AG09309 (cell line): ENCODE measurements at regions not wholly inside any gene's neighbourhood (a gene's known extent, or its start where the extent isn't known, plus 50 kb on each side); places are given as distances from the start of the nearest gene placed in this dataset.

Experiments
- DNase-seq: peaks from one replicate; pipeline ENCODE4 v3.0.0-alpha.2; 2010; ENCODE audit warnings: low read depth
- H3K4me3 ChIP-seq: 2 replicates; pipeline ENCODE4 v1.5.1; 2011; ENCODE audit warnings: mild to moderate bottlenecking, low read depth, low read length, moderate library complexity; ENCODE audit not compliant: control insufficient read depth
- TF ChIP-seq, protein P1 (sequence below): IDR thresholded peaks from 2 replicates; pipeline ENCODE4 v1.5.1; 2011; ENCODE audit warnings: mild to moderate bottlenecking, low read depth, low read length, inconsistent platforms; ENCODE audit not compliant: insufficient read depth, control insufficient read depth; ENCODE audit errors: missing control alignments

DNA sequence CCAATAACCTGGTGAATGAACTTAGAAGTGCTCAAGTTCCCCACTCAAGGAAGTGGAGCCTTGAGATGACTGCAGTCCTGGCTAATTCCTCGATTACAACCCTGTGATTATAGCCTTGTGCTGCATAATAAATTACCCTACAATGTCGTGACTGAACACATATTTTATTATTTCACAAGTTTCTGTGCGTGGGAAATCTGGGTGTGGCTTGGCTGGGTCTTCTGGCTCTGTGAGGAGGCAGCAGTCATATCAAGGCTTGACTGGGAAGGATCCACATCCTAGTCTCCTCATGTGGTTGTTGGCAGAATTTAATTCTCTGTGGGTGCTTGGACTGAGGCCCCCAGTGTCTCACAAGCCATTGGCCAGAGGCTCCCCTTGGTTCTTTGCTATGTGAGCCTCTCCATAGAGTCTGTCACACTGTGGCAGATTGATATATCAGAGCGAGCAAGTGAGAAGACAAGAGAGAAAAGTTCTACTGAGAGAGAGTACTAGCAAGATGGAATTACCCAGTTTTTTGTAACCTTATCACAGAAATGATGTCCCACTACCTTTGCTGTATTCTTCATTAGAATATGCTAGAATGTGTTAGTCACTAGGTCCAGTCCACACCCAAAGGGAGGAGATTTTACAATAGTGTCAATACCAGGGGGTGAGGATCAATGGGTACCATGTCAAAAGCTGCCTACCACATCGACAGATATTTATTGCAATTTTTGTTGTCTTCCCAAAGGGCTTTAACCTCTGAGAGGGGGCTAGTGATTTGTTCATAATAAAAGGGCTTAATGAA lies 102.8 kb upstream of the TBC1D5 start:
- DNase-seq = no peak
- H3K4me3 ChIP-seq = no peak overlapping the region
- TF ChIP-seq, protein P1, sequence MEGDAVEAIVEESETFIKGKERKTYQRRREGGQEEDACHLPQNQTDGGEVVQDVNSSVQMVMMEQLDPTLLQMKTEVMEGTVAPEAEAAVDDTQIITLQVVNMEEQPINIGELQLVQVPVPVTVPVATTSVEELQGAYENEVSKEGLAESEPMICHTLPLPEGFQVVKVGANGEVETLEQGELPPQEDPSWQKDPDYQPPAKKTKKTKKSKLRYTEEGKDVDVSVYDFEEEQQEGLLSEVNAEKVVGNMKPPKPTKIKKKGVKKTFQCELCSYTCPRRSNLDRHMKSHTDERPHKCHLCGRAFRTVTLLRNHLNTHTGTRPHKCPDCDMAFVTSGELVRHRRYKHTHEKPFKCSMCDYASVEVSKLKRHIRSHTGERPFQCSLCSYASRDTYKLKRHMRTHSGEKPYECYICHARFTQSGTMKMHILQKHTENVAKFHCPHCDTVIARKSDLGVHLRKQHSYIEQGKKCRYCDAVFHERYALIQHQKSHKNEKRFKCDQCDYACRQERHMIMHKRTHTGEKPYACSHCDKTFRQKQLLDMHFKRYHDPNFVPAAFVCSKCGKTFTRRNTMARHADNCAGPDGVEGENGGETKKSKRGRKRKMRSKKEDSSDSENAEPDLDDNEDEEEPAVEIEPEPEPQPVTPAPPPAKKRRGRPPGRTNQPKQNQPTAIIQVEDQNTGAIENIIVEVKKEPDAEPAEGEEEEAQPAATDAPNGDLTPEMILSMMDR = no peak

DNA sequence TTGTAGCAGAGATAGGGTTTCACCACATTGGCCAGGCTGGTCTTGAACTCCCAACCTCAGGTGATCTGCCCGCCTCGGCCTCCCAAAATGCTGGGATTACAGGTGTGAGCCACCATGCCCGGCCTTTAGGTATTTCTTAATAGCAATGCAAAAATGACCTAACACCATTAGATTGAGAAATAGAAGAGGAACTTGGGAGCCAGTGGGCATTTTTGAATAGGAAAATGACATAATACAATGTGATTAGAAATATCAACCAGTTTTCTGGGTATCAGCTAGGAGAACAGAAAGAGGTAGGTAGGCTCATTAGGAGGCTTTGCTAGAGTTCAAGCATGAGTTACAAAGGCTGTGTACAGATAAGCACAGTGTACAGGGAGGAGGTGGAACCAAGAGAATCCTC lies 101.8 kb upstream of the TBC1D5 start:
- DNase-seq = no peak
- no peak overlapping the region for H3K4me3 ChIP-seq
- TF ChIP-seq, protein P1 = no peak

DNA sequence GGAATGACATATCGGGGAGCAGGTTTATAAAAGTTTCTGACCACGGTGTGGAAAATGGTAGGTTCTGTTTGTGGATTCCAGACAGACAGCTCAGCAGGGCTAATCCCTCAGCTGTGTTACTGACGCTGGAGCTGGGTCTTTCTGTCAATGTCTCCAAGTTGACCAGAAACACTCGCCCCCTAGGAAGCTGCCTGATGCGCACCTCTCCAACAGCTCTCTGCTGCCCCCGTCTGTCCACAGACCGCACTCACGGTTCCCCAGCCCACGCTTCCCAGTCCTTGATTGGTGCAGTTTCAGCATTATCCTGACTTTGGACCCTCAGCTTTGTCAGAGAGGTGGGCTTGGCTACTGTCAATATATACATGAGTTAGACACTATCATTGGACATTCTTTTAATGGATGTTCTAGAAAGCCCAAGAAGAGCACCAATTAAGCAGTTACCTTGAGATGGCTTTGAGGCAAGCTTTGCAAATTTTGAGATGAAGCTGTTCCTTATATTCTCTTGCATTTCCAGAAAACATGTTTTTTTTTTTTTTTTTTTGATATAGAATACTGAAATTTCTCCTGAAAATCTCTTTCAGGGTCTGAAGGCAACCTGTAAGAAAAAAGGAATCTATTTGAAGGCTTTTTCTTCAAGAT lies 98.9 kb upstream of the TBC1D5 start:
- DNase-seq = no peak
- no peak overlapping the region for H3K4me3 ChIP-seq
- TF ChIP-seq, protein P1 = peak; percentile 99

DNA sequence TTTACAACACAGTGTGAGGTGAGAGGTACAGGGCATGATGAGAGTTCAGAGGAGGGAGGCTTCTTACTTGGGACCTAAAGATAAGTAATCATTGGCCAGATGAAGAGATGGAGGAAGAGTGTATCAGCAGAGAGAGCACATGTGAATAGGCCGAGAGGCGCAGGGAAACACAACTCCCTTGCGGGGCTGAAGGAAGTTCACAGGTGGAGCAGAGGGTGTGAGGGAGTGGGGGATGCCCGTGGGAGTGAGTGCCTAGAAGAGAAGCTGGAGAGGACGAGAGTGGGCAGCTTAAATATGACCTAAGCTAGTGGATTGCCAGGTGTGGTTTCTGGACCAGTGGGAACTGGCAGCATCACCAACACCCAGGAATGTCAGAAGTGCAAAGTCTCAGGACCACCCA lies 98.2 kb upstream of the TBC1D5 start:
- no peak for DNase-seq
- H3K4me3 ChIP-seq = no peak overlapping the region
- TF ChIP-seq, protein P1 = no peak

DNA sequence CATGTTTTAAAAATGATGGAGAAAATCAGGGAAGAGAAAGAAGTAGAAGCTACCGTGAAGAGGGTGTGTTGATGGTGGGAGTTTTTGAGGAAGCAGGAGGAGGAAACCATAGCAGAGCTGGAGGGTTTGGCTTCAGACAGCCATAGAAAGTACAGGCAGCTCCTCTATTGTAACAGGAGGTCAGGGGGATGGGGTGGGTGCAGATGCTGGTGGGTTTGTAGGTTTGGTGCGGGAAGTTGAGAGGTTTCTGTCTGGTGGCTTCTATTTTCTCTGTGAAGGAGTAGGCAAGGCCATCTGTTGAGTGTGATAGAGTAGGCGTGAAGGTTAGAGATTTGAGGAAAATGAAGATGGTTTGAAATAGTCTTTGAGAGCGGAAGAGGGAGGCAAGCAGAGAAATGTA lies 97.7 kb upstream of the TBC1D5 start:
- no peak for DNase-seq
- TF ChIP-seq, protein P1 = no peak
- no peak overlapping the region for H3K4me3 ChIP-seq

DNA sequence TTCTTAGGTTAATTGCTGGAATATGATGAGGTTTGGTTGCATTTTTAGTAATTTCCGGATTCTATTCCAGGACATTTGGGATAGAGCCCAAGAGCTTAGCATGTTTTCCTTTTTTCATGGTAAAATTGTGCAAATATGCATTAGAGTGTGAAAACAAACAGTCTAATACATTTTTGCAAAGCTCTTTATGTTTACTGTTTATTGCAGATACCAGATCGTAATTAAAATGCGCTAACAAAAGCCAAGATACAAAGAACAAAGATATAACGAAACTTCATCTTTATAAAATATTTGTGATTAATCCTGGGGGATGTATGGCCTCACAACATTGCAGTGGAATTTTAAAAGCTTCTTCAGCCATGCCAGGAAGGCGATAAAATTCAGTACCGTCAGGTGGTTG lies 94.5 kb upstream of the TBC1D5 start:
- TF ChIP-seq, protein P1 = no peak
- no peak overlapping the region for H3K4me3 ChIP-seq
- no peak for DNase-seq
